K562 (cell line): ENCODE measurements at regions not wholly inside any gene's neighbourhood (a gene's known extent, or its start where the extent isn't known, plus 50 kb on each side); places are given as distances from the start of the nearest gene placed in this dataset.

ENCODE experiments used
- ATAC-seq: fragments of 200-7000 bp; cut with Tn5 transposase; 3 replicates; pipeline ENCODE4 v1.9.1; 2020; ENCODE audit warnings: moderate library complexity
- BruUV-seq: library from RNA; stranded (reverse); fragments of 400-500 nt; replicated peaks from 2 replicates; lab custom pipeline; 2021; lab: Mats Ljungman, UMichigan
- CTCF ChIA-PET: fragments of 300-600 bp; formaldehyde crosslinking; extraction: SDS; loops from one replicate; lab custom pipeline; 2021; ENCODE audit warnings: low intra/inter-chr PET ratio; lab: Yijun Ruan, JAX
- POLR2A ChIA-PET: fragments of 300-600, 350-650 bp; sonication (Branson Sonifier 250); formaldehyde crosslinking; extraction: SDS; loops from one replicate; lab custom pipeline; 2021; ENCODE audit warnings: antibody characterized with exemption, inconsistent platforms; lab: Yijun Ruan, JAX
- DNase-seq, 4 experiments: peaks; one replicate each; pipeline versions ENCODE4 v3.0.0 to v3.0.0-alpha.2; 2011 to 2018; ENCODE audit warnings: low spot score in 3 of 4, mixed read lengths in 3 of 4; ENCODE audit errors: extremely low read depth in 1 of 4
- FAIRE-seq: peaks from 2 replicates; lab custom pipeline; 2011; peaks lifted over from hg19 to GRCh38; lab: Jason Lieb, UNC
- H2AFZ ChIP-seq: 2 replicates; pipeline ENCODE4 v1.6.0; 2011; ENCODE audit warnings: low read depth, low read length, control low read depth, inconsistent platforms
- H3K27ac ChIP-seq: fragments of 200-600 bp; 3 replicates; pipeline ENCODE4 v1.8.0; 2011; ENCODE audit warnings: low read depth, mild to moderate bottlenecking, control low read depth, inconsistent platforms, low read length, moderate library complexity, mixed read lengths; ENCODE audit errors: extremely low read depth
- H3K27me3 ChIP-seq, 2 experiments: fragments of 300-600 bp in 1 of 2; 2 replicates in 1 of 2; 3 replicates in 1 of 2; pipeline versions ENCODE4 v1.6.0 to v1.8.0; 2011; ENCODE audit warnings: inconsistent platforms in 2 of 2, low read length in 2 of 2, mild to moderate bottlenecking in 1 of 2, mixed read lengths in 1 of 2, moderate library complexity in 1 of 2; ENCODE audit not compliant: control insufficient read depth in 2 of 2, insufficient read depth in 2 of 2
- H3K36me3 ChIP-seq: fragments of 300-600 bp; 3 replicates; pipeline ENCODE4 v1.8.0; 2011; ENCODE audit warnings: mild to moderate bottlenecking, low read length, inconsistent platforms; ENCODE audit not compliant: control insufficient read depth, insufficient read depth
- H3K4me1 ChIP-seq, 2 experiments: fragments of 200-600 bp in 1 of 2; replicated peaks in 1 of 2; 2 replicates in 1 of 2; 3 replicates in 1 of 2; pipeline versions ENCODE4 v1.5.1 to v1.8.0; 2011; ENCODE audit warnings: inconsistent platforms in 2 of 2, low read length in 2 of 2, mild to moderate bottlenecking in 1 of 2, mixed read lengths in 1 of 2, moderate library complexity in 1 of 2; ENCODE audit not compliant: control insufficient read depth in 2 of 2, insufficient read depth in 2 of 2
- H3K4me2 ChIP-seq: 2 replicates; pipeline ENCODE4 v1.6.1; 2011; ENCODE audit warnings: low read length, control low read depth, inconsistent platforms, mixed read lengths; ENCODE audit not compliant: insufficient read depth
- H3K4me3 ChIP-seq: fragments of 200-600 bp; sonication (generic), shearing (Covaris generic); 2 replicates; pipeline ENCODE4 v1.5.1; 2016; ENCODE audit warnings: control low read depth, inconsistent platforms
- H3K79me2 ChIP-seq: fragments of 200-600 bp; 3 replicates; pipeline ENCODE4 v1.8.0; 2011; ENCODE audit warnings: low read length, inconsistent platforms; ENCODE audit not compliant: control insufficient read depth, insufficient read depth
- H3K9ac ChIP-seq, 2 experiments: 2 replicates each; pipeline versions ENCODE4 v1.6.0 to v1.6.1; 2011; ENCODE audit warnings: low read depth in 2 of 2, low read length in 2 of 2, control low read depth in 1 of 2, inconsistent platforms in 1 of 2, mild to moderate bottlenecking in 1 of 2, mixed read lengths in 1 of 2; ENCODE audit not compliant: insufficient read depth in 1 of 2
- H3K9me1 ChIP-seq: one replicate; pipeline ENCODE4 v1.6.0; 2011; ENCODE audit warnings: inconsistent platforms, mild to moderate bottlenecking, low read length, moderate library complexity; ENCODE audit not compliant: control insufficient read depth, insufficient read depth
- H3K9me3 ChIP-seq: replicated peaks from 2 replicates; pipeline ENCODE4 v1.5.1; 2011; ENCODE audit warnings: low read depth, low read length, inconsistent platforms; ENCODE audit not compliant: control insufficient read depth, insufficient read depth
- H4K20me1 ChIP-seq: replicated peaks from 2 replicates; pipeline ENCODE4 v1.6.1; 2011; ENCODE audit warnings: low read length, inconsistent platforms, mixed read lengths; ENCODE audit not compliant: control insufficient read depth, insufficient read depth
- ARNT ChIP-seq, 2 experiments: fragments of 450-650 bp; IDR thresholded peaks; 2 replicates each; pipeline ENCODE4 v1.6.1; 2016; ENCODE audit warnings: mild to moderate bottlenecking in 1 of 2
- BRF2 ChIP-seq: IDR thresholded peaks from 3 replicates; pipeline ENCODE4 v1.6.1; 2011; ENCODE audit warnings: borderline replicate concordance, mild to moderate bottlenecking; ENCODE audit not compliant: insufficient read length, insufficient read depth
- CEBPZ ChIP-seq: fragments of 150-350 bp; IDR thresholded peaks from 2 replicates; pipeline ENCODE4 v1.6.1; 2014; ENCODE audit warnings: low read depth, mild to moderate bottlenecking, low read length, borderline replicate concordance
- HIVEP1 ChIP-seq: fragments of 250-450 bp; sonication (Bioruptor Pico); IDR thresholded peaks from 2 replicates; pipeline ENCODE4 v1.4.0; 2020; ENCODE audit warnings: mild to moderate bottlenecking
- MAZ ChIP-seq, 2 experiments: fragments of 450-650 bp in 1 of 2; sonication (generic) in 1 of 2; formaldehyde crosslinking; IDR thresholded peaks in 1 of 2; conservative IDR thresholded peaks in 1 of 2; 2 replicates each; pipeline versions ENCODE4 v1.4.0 to v1.5.0; 2020; ENCODE audit warnings: mild to moderate bottlenecking in 1 of 2, missing genetic modification reagents in 1 of 2
- MEIS2 ChIP-seq: fragments of 450-650 bp; IDR thresholded peaks from 2 replicates; pipeline ENCODE4 v1.6.1; 2014; ENCODE audit warnings: mild to moderate bottlenecking; ENCODE audit not compliant: partially characterized antibody
- RHOXF2B ChIP-seq: fragments of 250-450 bp; sonication (Bioruptor Pico); conservative IDR thresholded peaks from 2 replicates; pipeline ENCODE4 v1.5.1; 2021
- RNF219 ChIP-seq: fragments of 250-450 bp; sonication (Bioruptor Pico); IDR thresholded peaks from 2 replicates; pipeline ENCODE4 v1.5.0; 2022; ENCODE audit warnings: mild to moderate bottlenecking
- SMAD4 ChIP-seq: fragments of 250-450 bp; sonication (Bioruptor Pico); conservative IDR thresholded peaks from 2 replicates; pipeline ENCODE4 v1.8.0; 2021; ENCODE audit warnings: inconsistent platforms, mild to moderate bottlenecking, moderate library complexity
- SNRNP70 ChIP-seq: fragments of 200-400 bp; formaldehyde crosslinking; optimal IDR thresholded peaks from 2 replicates; pipeline ENCODE3; 2017; ENCODE audit warnings: low read depth, low read length
- ZBTB49 ChIP-seq: sonication (generic); formaldehyde crosslinking; IDR thresholded peaks from 2 replicates; pipeline ENCODE4 v1.8.0; 2022; ENCODE audit warnings: missing genetic modification reagents, mild to moderate bottlenecking, borderline replicate concordance
- ZC3H11A ChIP-seq: IDR thresholded peaks from 2 replicates; pipeline ENCODE4 v1.6.1; 2012; ENCODE audit warnings: low read depth, low read length, improper control_type of control experiment
- ZNF174 ChIP-seq: fragments of 250-450 bp; sonication (Bioruptor Pico); IDR thresholded peaks from 2 replicates; pipeline ENCODE4 v1.4.0; 2020; ENCODE audit warnings: mild to moderate bottlenecking
- ZNF311 ChIP-seq: fragments of 250-450 bp; sonication (Bioruptor Pico); IDR thresholded peaks from 2 replicates; pipeline ENCODE4 v1.4.0; 2020; ENCODE audit warnings: mild to moderate bottlenecking, moderate library complexity
- ZNF584 ChIP-seq: fragments of 200-800 bp; sonication (Bioruptor generic); IDR thresholded peaks from 2 replicates; pipeline ENCODE4 v1.6.1; 2016; ENCODE audit warnings: low read depth, mild to moderate bottlenecking, missing genetic modification characterization, missing compliant biosample characterization
- in situ Hi-C: fragments of 300-500 bp; cut with MboI; formaldehyde crosslinking; loops from 4 replicates; pipeline ENCODE4 v1.15.0; 2018; ENCODE audit warnings: inconsistent platforms, mixed read lengths
- intact Hi-C: fragments of 100-400 bp; cut with micrococcal nuclease; formaldehyde crosslinking; loops from 2 replicates; pipeline ENCODE4 v1.14.2; 2022

- Histone ChIP-seq H3K9ac (no peak overlapping the region), H3K79me2 (no peaks in the 10 kb centered on the region), H3K27me3 (no peaks in the 10 kb centered on the region), H3K36me3 (no peaks in the 10 kb centered on the region), H3K4me2 (no peak overlapping the region), H4K20me1 (no peaks in the 10 kb centered on the region), H3K9me3 (no peaks in the 10 kb centered on the region), H3K4me3 (no peak overlapping the region), H3K9me1 (no peaks in the 10 kb centered on the region), H2AFZ (no peak overlapping the region), H3K4me1 (no peaks in the 10 kb centered on the region), H3K27ac (no peak overlapping the region)
- ChIA-PET POLR2A (no interaction called here), CTCF (no interaction called here)
- in situ Hi-C loops (no loop called here), intact Hi-C loops (no loop called here)
- ATAC-seq (no peak), DNase-seq (no peak), FAIRE-seq (no peak)
- no TSS peak for BruUV-seq
- TF ChIP-seq ZC3H11A (no peak), ZNF174 (no peak), HIVEP1 (no peak), MAZ (CRISPR knock-in tag; conservative IDR thresholded peaks at IDR 0.05 in 1 of 2, IDR thresholded peaks at IDR 0.05 in 1 of 2) (no peak), MEIS2 (no peak), BRF2 (no peak), ZNF584 (CRISPR knock-in tag) (no peak), RHOXF2B (no peak), CEBPZ (no peak), SMAD4 (CRISPR knock-in tag) (no peak), ARNT (IDR thresholded peaks at IDR 0.05) (no peak), ZNF311 (CRISPR knock-in tag) (no peak), ZBTB49 (no peak), RNF219 (CRISPR knock-in tag) (no peak), SNRNP70 (no peak)
Measured at GRCh38 chr2:78561876-78562275, 463.6 kb upstream of the REG3G start.
